ENCODE measurements at regions not wholly inside any gene's neighbourhood (a gene's known extent, or its start where the extent isn't known, plus 50 kb on each side); places are given as distances from the start of the nearest gene placed in this dataset.

GRCh38 chr3:168162172-168162571, 66.4 kb upstream of the GOLIM4 start:
- ATAC-seq (no peak), DNase-seq (no peak)
- intact Hi-C loops (cut with DNase I), result loop anchor here in 1 of 2 donors (5.0 kb wide), 1 partner anchor 115 kb away; no protein-coding TSS in a partner anchor
- Histone ChIP-seq H3K27ac (no peak overlapping the region), H3K36me3 (no peaks in the 10 kb centered on the region), H3K27me3 (no peaks in the 10 kb centered on the region), H3K9me3 (no peaks in the 10 kb centered on the region), H3K4me1 (peaks cover 0 to 4% (median 0%) of the 10 kb centered on the region in 4 donors), H3K4me3 (no peak overlapping the region)
- WGBS (ENCODE audit: insufficient coverage, low coverage, low lambda C conversion rate, missing lambda C conversion rate), result 58% methylated on average over 1 of the region's 1 CpG
- no peak for TF ChIP-seq CTCF (IDR thresholded peaks at IDR 0.05)
- TF ChIP-seq POLR2A (IDR thresholded peaks at IDR 0.05), result no peak

GRCh38 chr3:168161696-168162095, 66.0 kb upstream of the GOLIM4 start:
- no peak for ATAC-seq
- no peaks in the 10 kb centered on the region for H3K9me3 ChIP-seq
- 63% methylated on average over 4 of the region's 4 CpGs for WGBS (ENCODE audit: insufficient coverage, low coverage, low lambda C conversion rate, missing lambda C conversion rate)
- no peaks in the 10 kb centered on the region for H3K36me3 ChIP-seq
- TF ChIP-seq CTCF (IDR thresholded peaks at IDR 0.05), result no peak
- no peak for TF ChIP-seq POLR2A (IDR thresholded peaks at IDR 0.05)
- no peak for DNase-seq
- no peak overlapping the region for H3K4me3 ChIP-seq
- peaks cover 0 to 4% (median 0%) of the 10 kb centered on the region in 4 donors for H3K4me1 ChIP-seq
- no peak overlapping the region for H3K27ac ChIP-seq
- intact Hi-C loops (cut with DNase I), result loop anchor here in 1 of 2 donors (5.0 kb wide), 1 partner anchor 114 kb away; no protein-coding TSS in a partner anchor
- no peaks in the 10 kb centered on the region for H3K27me3 ChIP-seq

- Histone ChIP-seq H3K4me3 (no peak overlapping the region), H3K27me3 (no peaks in the 10 kb centered on the region), H3K27ac (no peak overlapping the region), H3K36me3 (no peaks in the 10 kb centered on the region), H3K4me1 (no peaks in the 10 kb centered on the region), H3K9me3 (no peaks in the 10 kb centered on the region)
- ATAC-seq (no peak), DNase-seq (no peak)
- TF ChIP-seq CTCF (IDR thresholded peaks at IDR 0.05), result no peak
- no peak for TF ChIP-seq POLR2A (IDR thresholded peaks at IDR 0.05)
- intact Hi-C loops (cut with DNase I), result no loop called here
- WGBS (ENCODE audit: insufficient coverage, low coverage, low lambda C conversion rate, missing lambda C conversion rate), result 91% methylated on average over 2 of the region's 2 CpGs
Observed at GRCh38 chr3:168157903-168158302, 62.2 kb upstream of the GOLIM4 start.

GRCh38 chr3:168157099-168157700, 61.5 kb upstream of the GOLIM4 start:
- Histone ChIP-seq H3K9me3 (no peaks in the 10 kb centered on the region), H3K4me3 (no peak overlapping the region), H3K36me3 (no peaks in the 10 kb centered on the region), H3K27ac (no peak overlapping the region), H3K27me3 (no peaks in the 10 kb centered on the region), H3K4me1 (no peaks in the 10 kb centered on the region)
- WGBS (ENCODE audit: insufficient coverage, low coverage, low lambda C conversion rate, missing lambda C conversion rate), result 56% methylated on average over 2 of the region's 2 CpGs
- ATAC-seq (no peak), DNase-seq (no peak)
- TF ChIP-seq CTCF (IDR thresholded peaks at IDR 0.05), result no peak
- no peak for TF ChIP-seq POLR2A (IDR thresholded peaks at IDR 0.05)
- intact Hi-C loops (cut with DNase I), result no loop called here

All from right lobe of liver (tissue), 6 donors.